GM12892 (cell line): ENCODE measurements at regions not wholly inside any gene's neighbourhood (a gene's known extent, or its start where the extent isn't known, plus 50 kb on each side); places are given as distances from the start of the nearest gene placed in this dataset.
"Not testable (repeated sequence)": the region's sequence is repeated elsewhere in the genome, so short reads cannot be mapped to it uniquely, and the experiment has no call there.

Source experiments
- DNase-seq: peaks from one replicate; pipeline ENCODE4 v3.0.0; 2011; ENCODE audit not compliant: insufficient read length
- FAIRE-seq: peaks from 2 replicates; lab custom pipeline; 2011; peaks lifted over from hg19 to GRCh38; lab: Jason Lieb, UNC
- POLR2A ChIP-seq: IDR thresholded peaks from 2 replicates; pipeline ENCODE4 v1.6.1; 2011; ENCODE audit warnings: low read depth, low read length, control low read depth
- POLR2AphosphoS5 ChIP-seq: IDR thresholded peaks from 2 replicates; pipeline ENCODE4 v1.6.1; 2011; ENCODE audit warnings: low read depth, low read length, control low read depth
- TAF1 ChIP-seq: IDR thresholded peaks from 2 replicates; pipeline ENCODE4 v1.6.1; 2011; ENCODE audit warnings: low read depth, mild to moderate bottlenecking, control low read depth, low read length, borderline replicate concordance

DNA sequence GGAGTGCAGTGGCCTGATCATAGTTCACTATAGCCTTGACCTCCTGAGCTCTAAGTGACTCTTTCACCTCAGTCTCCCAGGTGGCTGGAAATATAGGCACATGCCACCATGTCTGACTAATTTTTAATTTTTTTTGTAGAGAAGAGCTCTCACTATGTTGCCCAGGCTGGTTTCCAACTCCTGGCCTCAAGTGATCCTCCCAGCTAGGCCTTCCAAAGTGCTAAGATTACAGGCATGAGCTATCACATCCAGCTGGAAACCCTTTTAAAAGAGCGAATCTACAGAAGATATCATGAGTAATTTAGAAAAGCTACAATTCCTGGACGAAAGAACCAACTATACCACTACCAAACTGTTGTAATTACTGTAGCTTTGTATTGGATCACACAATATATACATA lies 394.4 kb upstream of the AUTS2 start:
- TF ChIP-seq POLR2AphosphoS5 = no peak
- no peak for TF ChIP-seq POLR2A
- no peak for TF ChIP-seq TAF1
- DNase-seq = no peak
- no peak for FAIRE-seq

DNA sequence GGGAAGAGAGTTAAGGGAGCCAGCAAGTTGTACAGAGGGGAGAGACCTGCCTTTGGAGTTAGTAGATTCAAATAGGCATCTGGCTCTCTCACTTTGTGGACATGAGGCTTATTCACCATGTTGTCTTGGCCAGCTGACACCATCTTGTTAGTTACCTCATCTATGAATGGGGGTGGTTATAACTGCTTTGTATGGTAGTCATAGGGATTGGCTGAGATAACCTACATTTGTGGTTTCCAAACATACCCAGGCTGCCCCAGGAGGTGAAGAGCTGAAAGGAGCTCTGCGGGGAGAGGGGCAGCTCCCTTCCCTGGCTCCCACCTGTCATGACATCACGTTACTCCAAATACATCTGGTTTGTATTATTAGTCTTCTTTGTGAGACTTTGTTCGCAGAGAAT lies 393.3 kb upstream of the AUTS2 start:
- FAIRE-seq (no peak), DNase-seq (no peak)
- no peak for TF ChIP-seq POLR2AphosphoS5
- TF ChIP-seq POLR2A = no peak
- no peak for TF ChIP-seq TAF1

DNA sequence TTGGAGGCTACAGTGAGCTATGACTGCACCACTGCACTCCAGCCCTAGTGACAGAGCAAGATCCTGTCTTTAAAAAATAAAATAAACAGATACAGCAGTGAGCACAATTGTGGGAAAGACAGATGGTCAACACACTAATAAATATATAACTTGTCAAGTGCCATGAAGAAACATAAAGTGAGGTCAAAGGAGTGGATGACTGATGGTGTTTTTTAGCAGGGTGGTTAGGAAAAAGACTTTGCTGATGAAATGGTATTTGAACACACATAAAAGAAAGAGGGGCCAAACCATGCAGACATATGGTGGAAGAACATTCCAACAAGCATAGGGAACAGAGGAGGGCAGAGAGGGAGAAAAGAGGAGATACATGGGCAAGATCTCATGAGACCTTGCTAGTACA lies 392.7 kb upstream of the AUTS2 start:
- no peak for TF ChIP-seq TAF1
- TF ChIP-seq POLR2A = no peak
- TF ChIP-seq POLR2AphosphoS5 = no peak
- DNase-seq (no peak), FAIRE-seq (no peak)

DNA sequence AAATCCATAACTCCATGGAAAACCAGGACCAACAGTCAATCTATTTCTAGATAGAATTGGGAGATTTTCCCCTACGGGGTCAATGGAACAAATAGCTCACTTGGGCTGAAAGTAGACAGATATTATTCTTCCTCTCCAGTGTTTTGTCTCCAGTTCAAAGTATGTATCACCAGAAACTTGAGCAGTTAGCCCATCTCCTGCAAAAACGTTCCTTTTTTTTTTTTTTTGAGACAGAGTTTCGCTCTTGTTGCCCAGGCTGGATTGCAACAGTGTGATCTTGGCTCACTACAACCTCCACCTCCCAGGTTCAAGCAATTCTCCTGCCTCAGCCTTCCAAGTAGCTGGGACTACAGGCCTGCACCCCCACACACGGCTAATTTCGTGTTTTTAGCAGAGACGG lies 390.0 kb upstream of the AUTS2 start:
- TF ChIP-seq TAF1 = no peak
- no peak for TF ChIP-seq POLR2AphosphoS5
- TF ChIP-seq POLR2A = no peak
- DNase-seq = no peak
- FAIRE-seq = no peak

DNA sequence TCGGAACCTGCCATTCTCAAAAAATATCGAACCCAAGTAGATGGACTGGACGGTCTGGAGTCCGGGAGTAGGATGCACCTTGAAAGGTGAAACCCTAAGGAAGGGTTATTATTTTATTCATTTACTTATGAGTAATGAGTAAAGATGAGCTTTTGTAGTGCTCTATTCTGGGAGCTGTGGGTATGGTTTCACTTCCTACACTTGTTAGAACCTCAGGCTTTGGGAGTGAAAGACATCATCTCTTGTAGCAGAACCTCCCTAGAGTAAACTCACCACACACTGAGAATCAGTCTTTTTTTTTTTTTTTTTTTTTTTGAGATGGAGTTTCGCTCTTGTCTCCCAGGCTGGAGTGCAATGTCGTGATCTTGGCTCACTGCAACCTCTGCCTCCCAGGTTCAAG lies 389.4 kb upstream of the AUTS2 start:
- TF ChIP-seq TAF1 (no peak), POLR2A (no peak), POLR2AphosphoS5 (no peak)
- no peak for DNase-seq
- FAIRE-seq = no peak

DNA sequence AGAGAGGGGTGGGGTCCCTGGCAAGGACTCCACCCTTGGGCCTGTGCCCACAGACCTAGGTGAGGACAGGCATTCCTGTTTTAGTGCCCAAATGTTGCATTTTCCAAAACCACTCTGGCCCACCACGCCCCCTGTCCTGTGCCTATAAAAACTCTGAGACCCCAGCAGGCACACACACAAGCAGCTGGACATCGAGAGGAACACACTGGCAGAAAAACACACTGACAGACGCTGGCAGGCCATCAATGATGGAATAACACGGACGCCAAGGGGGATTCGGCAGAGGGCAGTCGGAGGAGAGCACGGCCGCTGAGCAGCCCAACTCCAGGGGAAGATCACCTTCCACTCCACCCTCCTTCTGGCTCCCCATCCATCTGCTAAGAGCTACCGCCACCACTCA lies 386.9 kb upstream of the AUTS2 start:
- TF ChIP-seq POLR2AphosphoS5 (no peak), TAF1 (no peak), POLR2A (no peak)
- FAIRE-seq = no peak
- no peak for DNase-seq

DNA sequence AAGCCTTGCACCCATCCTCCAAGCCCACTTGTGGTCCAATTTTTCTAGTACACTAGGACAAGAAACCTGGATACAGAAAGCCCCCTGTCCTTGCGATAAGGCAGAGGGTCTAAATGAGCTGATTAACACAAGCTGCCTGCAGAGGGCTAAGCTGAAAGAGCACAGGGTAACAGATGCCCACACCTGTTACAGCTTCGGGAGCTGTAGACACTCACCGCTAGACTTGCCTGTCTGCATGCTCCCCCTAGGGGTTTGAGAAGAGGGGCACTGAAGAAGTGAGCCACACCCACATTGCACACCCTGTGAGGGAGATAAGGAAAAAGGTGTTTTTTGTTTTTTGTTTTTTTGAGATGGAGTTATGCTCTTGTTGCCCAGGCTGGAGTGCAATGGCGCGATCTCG lies 386.5 kb upstream of the AUTS2 start:
- TF ChIP-seq TAF1 (no peak), POLR2A (no peak), POLR2AphosphoS5 (no peak)
- DNase-seq (no peak), FAIRE-seq (no peak)

DNA sequence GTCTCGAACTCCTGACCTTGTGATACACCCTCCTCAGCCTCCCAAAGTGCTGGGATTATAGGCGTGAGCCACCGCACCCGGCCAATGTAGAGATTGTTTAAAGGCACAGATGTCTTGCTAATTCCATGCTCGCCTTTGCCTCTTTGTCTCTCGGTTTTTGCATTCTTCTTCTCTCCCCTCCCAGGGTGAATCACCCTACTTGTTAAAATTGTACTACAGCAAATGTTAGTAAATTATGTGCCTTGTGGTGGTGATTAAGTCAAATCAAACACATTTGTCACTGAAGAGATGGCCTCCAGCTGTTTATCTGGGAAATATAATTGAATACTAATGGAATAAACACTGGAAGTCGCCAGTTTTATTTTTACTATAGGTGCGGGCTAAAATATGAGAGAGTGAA lies 384.4 kb upstream of the AUTS2 start:
- TF ChIP-seq POLR2AphosphoS5 = no peak
- TF ChIP-seq TAF1 = no peak
- no peak for FAIRE-seq
- DNase-seq = no peak

DNA sequence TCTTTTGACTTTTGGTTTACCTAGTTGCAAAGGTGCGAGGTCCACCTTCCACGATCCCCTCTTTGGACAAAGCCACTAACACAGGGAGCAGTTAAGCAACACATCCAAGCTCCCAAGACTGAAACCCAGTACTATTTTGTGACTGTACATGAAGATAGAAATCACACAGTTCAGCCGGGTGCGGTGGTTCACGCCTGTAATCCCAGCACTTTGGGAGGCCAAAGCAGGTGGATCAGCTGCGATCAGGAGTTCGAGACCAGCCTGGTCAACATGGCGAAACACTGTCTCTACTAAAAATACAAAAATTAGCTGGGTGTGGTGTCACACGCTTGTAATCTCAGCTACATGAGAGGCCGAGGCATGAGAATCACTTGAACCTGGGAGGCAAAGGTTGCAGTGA lies 382.8 kb upstream of the AUTS2 start:
- DNase-seq, FAIRE-seq: not testable (repeated sequence)

DNA sequence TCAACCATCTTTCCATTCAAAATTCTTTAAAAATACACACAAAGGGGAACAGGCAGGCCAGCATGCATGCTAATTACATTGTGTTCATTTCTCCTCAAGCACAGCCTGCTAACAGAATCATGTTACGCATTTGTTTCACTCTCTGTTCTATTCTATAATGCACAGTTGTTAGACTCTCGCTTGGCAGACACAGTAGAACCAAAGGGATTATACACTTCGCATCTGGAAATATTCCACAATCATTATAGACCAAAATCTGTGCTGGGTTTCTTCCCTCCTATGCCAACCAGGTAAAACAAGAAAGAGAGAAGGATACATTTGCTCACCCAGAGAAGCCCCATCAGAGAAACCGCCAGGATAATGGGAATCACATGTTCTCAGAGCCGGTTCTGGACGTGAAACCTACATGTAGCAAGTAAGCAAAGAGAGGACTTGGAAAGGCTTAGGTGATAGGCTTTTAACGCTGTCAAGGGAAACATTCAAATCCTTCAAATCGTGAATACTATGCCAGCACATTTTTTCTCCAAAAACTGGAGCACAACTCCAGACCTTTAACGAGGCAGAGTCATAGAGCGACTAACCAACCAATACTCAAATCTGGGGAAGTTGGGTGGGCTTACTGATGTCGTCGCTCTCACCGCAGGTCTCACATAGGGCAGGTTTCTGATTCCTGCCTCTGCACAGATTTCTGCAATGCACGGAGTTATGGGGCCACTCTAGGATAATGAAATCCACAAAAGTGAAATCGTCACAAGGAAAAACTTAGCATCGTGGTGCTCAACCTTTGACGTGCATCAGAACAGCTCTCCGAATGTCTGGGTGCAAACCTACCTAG lies 380.5 kb upstream of the AUTS2 start:
- FAIRE-seq (no peak), DNase-seq (no peak)
- TF ChIP-seq POLR2AphosphoS5 (no peak), POLR2A (no peak), TAF1 (no peak)

DNA sequence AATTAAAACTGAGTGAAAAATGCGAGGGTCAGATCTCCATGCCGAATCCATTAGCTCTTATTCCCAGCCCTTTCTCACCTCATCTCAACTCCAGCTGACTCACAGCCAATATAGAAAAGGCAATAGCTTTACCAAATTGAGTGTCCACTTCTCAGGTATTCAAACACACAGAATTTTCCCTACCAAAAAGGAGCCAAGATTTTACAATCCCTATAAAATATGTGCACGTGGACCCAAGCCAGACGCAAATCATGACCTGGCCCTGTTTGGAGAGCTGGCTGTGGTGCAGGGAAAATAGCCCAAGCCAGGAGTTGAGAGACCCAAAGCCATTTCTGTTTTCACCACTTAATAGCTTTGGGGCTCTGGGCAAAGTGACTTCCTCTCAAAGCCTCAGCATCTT lies 379.7 kb upstream of the AUTS2 start:
- FAIRE-seq = no peak
- TF ChIP-seq POLR2A (no peak), TAF1 (no peak), POLR2AphosphoS5 (no peak)
- DNase-seq = no peak

DNA sequence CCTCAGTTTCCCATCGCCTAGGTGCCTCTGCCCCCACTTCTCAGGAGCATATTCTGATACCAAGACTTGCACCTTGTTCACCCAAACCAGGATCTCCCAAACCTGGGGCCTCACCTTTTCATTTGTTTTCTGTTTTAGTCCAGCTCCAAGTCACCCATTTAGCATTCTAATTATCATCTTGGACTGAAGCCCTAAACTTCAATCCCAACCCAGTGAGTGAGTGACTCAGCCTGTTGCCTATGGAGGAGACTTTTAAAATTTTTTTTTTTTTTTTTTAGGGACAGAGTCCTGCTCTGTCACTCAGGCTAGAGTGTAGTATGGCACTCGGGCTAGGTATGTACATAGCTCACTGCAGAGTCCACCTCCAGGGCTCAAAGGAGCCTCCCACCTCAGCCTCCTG lies 378.9 kb upstream of the AUTS2 start:
- DNase-seq (no peak), FAIRE-seq (no peak)
- no peak for TF ChIP-seq POLR2AphosphoS5
- TF ChIP-seq POLR2A = no peak
- no peak for TF ChIP-seq TAF1

DNA sequence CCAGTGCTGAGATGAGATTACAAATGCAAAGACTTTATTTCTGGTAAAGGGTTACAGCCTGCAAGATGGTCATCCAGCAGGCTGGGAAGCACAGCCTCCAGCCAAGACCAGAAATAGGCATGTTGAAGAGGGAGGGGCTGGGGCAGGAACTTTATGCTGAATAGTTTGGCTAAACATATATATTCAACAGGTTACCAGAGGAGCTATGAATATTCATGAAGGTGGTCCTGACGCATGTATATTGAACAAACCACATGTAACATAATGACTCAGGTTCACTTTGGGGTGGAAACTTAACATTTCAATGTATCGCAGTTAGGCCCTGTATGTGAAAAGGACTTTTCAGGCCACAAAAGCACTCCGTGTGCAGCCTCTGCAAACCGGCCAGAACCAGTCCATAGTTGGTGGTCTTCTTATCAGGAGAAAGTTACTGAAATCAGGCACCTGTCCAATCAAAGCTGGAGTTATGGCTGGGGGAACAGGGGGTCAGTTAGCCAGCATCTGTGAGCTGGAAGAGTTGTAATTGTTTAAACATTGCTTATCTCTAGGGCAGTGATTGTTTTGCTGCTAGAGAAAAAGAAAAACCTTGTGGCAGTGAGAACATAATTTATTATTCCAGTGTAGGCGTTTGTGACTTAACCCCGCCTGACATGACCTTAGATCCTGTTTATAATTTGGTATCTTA lies 372.9 kb upstream of the AUTS2 start:
- DNase-seq (no peak), FAIRE-seq (no peak)
- TF ChIP-seq TAF1 = no peak
- TF ChIP-seq POLR2A = no peak
- TF ChIP-seq POLR2AphosphoS5 = no peak
